Suppressor macrophage (primary cell): ENCODE measurements at regions not wholly inside any gene's neighbourhood (a gene's known extent, or its start where the extent isn't known, plus 50 kb on each side); places are given as distances from the start of the nearest gene placed in this dataset.
"Not testable (repeated sequence)": the region's sequence is repeated elsewhere in the genome, so short reads cannot be mapped to it uniquely, and the experiment has no call there.

ENCODE experiments used
- DNase-seq, 4 experiments: peaks; one replicate each; pipeline ENCODE4 v3.0.0-alpha.2; 2020 to 2022

GRCh38 chr4:79266136-79266535 is 59.7 kb downstream of the NAA11 start:
- DNase-seq, result no peak

DNA sequence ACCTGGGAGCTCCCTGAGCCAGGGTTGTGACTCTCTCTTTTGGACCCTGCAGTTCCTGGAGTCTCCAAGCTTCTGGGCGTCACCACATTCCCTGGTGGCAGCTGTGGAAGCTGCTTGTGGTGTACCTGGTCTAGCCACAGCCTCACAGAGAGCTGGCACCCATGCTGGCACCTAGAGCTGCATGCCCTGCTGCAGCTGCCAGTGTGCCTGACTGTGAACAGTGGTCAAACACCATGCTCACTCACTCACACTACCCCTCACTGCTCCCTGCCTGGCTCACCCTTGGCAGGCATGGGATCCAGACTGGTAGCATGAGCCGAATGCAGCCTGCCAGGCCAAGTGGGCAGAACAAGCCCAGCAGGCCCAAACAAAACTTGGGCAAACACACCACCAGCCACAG is 66.6 kb downstream of the NAA11 start:
- no peak for DNase-seq

- DNase-seq, result no peak
Observed at GRCh38 chr4:79258614-79259176, 67.2 kb downstream of the NAA11 start.

DNA sequence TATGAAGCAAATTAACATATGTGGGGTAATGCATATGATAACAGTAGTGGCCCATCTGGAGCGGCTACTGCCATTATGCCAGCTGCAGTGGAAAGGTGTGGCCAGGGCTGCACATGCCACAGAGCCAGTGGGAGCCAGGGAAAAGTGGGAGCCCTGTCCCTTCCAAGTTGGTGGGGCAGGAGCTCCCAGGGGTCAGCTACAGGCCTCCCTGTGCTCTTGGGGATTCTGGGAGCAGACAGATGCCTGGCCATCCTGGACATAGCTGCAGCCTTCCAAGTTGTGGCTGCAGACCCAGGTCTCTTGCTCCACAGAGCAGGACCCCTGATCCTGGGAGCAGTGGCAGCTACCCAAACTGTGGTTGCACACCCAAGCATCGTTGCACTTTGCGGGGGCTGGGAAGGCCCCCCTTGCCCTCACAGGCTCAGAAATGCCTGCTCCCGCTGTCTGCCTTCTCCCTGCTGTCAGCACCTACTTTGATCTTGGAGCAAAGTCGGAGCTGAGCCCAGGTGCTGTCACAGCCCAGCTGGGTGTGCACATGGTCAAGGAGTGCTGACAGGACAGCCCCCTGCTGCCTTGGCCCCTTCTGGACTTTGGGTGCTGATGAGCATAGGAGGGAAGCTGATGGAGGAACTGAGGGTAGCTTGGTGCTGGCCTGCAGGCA is 67.8 kb downstream of the NAA11 start:
- DNase-seq, result no peak

DNA sequence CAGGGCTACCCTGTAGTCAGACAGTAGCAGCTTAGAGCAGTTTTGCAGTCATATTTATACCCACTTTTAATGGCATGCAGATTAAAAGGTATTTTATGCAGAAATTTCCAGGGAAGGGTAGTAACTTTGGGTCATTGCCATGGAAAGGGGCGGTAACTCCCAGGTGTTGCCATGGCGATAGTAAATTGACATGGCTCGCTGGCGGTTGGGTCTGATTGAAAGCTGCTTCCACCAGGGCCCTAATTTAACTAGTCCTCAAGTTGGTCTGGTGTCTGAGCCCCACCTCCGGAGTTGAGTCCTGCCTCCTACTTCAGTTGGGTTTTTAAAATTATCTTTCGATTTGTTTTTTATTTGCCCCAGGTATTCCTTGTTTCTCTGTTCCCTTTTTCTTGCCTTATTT is 70.1 kb downstream of the NAA11 start:
- no peak for DNase-seq

DNA sequence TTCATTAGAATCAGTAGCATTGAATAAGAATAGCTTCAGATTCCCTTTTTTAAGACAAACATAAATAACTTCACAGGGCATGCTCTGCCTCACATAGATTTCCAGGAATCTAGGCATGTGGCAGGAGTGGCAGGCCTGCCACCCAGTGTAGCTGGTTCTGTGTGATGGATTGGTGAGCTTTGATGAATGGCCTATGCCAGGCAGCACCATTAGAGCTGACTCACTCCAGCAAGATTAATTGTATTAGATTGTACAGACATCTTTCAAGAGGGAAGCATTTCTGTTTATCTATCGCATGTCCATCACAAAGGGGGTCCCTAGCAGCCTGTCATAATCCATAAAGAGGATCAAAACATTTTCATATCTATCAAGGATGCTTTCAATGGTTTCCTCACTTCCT is 71.9 kb downstream of the NAA11 start:
- DNase-seq, result no peak

DNA sequence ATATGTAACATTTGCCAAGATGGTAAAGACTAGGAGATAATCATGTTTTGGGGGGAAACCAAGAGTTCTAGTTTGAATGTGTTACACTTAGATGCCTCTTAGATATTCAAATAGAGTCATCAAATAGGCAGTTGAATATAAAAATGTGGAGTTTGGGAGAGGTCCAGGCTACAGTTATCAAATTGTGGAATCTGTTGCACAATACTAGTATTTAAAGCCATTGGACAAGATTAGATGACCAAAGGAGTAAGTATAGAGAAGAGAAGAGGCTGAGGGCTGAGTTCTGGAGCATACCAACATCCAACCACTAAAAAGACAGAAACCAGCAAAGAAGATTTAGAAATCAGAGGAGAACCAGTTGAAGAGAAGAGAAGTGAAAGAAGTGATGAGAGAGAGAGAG is 72.7 kb downstream of the NAA11 start:
- no peak for DNase-seq

DNA sequence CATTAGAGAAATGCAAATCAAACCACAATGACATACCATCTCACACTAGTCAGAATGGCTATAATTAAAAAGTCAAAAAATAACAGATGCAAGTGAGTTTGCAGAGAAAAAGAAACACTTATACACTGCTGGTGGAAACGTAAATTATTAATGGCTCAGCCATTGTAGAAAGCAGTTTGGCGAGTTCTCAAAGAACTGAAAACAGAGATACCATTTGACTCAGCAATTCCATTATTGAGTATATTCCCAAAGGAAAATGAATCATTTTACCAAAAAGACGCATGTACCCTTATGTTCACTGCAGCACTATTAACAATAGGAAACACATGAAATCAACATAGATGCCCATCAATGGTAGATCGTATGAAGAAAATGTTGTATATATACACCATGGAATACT is 75.0 kb downstream of the NAA11 start:
- DNase-seq, result no peak

DNA sequence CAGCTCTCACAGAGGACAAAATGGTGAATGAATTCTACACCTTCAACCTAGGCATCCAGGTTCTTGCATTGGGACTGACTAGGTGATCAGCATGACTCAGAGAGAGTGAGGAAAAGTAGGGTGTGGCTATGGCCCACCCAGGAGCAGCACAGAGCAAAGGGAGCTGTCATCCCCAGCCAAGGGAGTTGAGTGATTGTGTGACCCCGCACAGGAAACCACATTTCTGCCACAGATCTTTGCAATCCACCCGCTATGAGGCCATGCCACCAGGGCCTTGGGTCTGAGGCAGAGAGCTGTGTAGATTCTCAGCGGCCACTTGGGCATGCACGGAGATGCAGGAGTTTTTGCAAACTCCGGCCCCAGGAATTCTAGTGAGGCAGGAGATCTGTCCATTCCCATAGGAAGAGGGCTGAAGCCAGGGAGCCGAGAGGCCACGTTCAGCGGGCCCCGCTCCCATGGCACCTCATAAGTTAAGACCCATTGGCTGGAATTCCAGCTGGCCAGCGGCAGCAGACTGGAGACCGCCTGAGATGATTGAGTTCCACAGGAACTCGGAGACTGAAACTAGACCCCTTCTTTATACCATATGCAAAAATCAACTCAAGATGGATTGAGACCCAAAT is 75.9 kb downstream of the NAA11 start:
- no peak for DNase-seq

GRCh38 chr4:79248610-79249009 is 77.3 kb downstream of the NAA11 start:
- no peak for DNase-seq

DNA sequence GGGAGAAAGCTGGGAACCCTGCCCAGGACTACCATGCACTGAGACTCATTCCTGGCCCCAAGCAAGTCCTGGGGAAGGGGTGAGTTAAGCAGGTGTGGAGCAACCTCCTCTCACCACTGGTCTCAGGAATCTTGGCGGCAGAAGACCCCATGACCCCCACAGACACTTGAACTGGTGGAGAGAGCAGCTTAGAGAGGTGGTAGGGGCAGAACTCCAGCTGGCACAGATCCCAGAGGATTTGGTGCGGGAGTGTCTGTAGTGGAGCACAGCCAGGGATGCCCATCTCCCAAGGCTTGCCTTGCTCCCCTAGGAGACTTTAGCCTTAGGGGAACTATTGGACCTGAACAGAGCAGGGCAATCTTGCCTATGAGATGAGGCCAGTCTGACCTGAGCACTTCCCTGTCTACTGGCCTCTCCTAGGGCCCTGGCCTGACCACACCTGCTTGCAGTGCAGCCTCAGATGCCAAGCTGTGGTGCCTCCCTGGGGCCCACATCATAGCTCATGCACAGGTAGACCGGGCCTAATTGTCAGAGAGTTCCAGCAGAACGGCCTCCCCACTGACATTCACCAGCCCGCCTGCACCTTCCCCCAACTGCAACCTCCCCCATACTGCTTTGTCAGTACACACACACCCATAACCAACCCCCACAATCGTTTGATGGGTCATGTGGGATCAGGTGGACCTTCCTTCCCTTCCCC is 78.0 kb downstream of the NAA11 start:
- DNase-seq, result no peak

DNA sequence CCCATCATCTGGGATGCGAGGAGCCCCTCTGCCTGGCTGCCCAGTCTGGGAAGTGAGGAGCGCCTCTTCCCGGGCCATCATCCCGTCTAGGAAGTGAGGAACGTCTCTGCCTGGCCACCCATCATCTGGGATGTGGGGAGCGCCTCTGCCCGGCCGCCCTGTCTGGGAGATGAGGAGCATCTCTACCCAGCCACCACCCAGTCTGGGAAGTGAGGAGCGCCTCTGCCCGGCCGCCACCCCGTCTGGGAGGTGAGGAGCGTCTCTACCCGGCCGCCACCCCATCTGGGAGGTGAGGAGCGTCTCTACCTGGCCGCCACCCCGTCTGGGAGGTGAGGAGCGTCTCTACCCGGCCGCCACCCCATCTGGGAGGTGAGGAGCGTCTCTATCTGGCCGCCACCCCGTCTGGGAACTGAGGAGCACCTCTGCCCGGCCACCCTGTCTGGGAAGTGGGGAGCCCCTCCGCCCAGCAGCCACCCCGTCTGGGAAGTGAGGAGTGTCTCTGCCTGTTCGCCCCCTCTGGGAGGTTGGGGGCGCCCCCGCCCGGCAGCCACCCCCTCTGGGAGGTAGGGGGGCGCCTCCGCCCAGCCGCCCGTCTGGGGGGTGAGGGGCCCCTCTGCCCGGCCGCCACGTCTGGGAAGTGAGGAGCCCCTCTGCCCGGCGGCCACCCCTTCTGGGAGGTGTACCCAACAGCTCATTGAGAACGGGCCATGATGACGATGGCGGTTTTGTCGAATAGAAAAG is 80.5 kb downstream of the NAA11 start:
- not testable (repeated sequence) for DNase-seq

DNA sequence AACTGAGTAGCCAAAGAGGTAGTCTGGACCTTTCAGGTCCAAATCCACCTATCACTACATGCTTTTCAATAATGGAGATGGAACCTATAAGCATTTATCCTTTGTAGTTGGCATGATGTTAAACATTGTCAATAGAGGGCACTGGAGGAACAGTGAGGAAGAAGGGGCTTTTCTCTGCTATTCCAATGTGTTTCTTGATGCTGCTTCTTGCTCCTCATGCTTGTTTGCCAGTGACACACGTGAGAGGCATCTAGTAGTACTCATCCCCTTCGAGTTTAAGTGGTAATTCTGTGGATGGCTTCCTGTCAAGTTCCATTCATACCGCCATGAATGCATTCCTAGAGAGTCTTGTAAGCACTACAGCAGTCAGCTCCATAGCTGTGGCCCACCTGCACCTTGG is 84.0 kb downstream of the NAA11 start:
- DNase-seq, result no peak

GRCh38 chr4:79237851-79238250 is 88.0 kb downstream of the NAA11 start:
- no peak for DNase-seq

DNA sequence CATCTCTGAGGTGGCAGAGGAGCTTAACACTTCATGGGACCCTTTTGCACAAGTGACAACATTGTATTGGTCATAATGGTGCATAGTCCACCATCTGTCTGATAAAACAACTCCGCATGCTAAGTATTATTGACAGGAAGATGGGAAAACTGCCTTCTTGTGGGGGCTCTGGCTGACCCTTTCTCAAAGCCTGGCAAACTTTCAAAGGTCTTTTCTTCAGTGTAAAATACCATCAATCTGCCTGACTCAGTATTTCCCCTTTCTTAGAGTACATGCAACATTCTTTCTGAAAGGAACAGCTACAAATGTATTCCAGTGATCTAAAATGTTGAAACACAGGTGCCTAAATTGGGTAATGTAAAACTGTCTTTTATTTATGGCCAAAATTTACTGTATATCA is 89.1 kb downstream of the NAA11 start:
- DNase-seq, result no peak

GRCh38 chr4:79235095-79235494 is 90.8 kb downstream of the NAA11 start:
- DNase-seq, result no peak

GRCh38 chr4:79233820-79234219 is 92.0 kb downstream of the NAA11 start:
- DNase-seq, result no peak

- no peak for DNase-seq
Observed at GRCh38 chr4:79232540-79232939, 93.3 kb downstream of the NAA11 start.

GRCh38 chr4:79227860-79228259 is 98.0 kb downstream of the NAA11 start:
- no peak for DNase-seq

- DNase-seq, result no peak
Observed at GRCh38 chr4:79225360-79225759, 100.5 kb downstream of the NAA11 start.

GRCh38 chr4:79224777-79225104 is 101.1 kb downstream of the NAA11 start:
- DNase-seq, result no peak

DNA sequence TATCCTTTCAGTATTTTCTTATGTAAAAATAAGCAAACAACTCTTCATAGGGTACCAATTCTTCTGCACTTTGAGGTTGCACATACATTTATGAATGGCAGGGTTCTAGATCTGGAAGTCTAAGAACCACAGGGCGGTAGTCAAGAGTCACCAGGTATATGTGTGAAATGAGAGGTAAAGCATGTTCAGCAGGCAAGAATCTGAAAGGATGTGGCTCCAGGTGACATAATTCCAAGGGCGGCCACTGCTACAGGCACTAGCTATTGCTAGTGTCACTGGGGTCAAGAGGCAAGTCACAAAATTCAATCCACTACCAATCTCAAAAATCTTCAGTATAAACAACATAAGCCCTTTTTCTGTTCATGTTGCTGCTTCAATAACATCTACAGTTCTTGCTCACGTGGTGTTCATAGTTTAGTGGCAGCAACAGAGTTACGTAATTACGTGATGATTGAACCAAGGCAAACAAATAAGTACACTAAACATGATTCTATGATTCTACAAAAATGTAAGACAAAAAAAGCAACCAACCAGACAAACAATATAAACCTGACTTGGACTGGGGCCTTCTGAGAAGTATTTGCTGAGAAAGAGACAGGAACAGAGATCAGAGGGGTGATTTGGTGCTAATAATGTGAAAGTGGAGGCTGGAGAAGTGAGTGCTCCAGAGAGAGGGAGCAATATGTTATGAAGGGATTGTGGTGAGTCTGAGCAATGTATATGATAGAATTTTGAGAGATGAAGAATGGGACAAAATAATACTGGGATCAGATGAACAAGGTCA is 101.7 kb downstream of the NAA11 start:
- DNase-seq, result no peak

- no peak for DNase-seq
Observed at GRCh38 chr4:79217025-79217424, 108.8 kb downstream of the NAA11 start.
